ENCODE measurements at regions not wholly inside any gene's neighbourhood (a gene's known extent, or its start where the extent isn't known, plus 50 kb on each side); places are given as distances from the start of the nearest gene placed in this dataset.

- no peak for TF ChIP-seq EZH2 (IDR thresholded peaks at IDR 0.05; ENCODE audit: borderline replicate concordance, low read length)
- no peak for TF ChIP-seq CTCF (conservative IDR thresholded peaks at IDR 0.05 in 1 of 2, IDR thresholded peaks at IDR 0.05 in 1 of 2; ENCODE audit: extremely low read depth in 1 of 2, insufficient read depth in 1 of 2, low read depth in 1 of 2, low read length in 2 of 2)
Observed at GRCh38 chr7:10040674-10041073, 933.0 kb upstream of the PHF14 start.

Data from mammary epithelial cell (primary cell).